D721Med (cell line): ENCODE measurements at regions not wholly inside any gene's neighbourhood (a gene's known extent, or its start where the extent isn't known, plus 50 kb on each side); places are given as distances from the start of the nearest gene placed in this dataset.
"Not testable (repeated sequence)": the region's sequence is repeated elsewhere in the genome, so short reads cannot be mapped to it uniquely, and the experiment has no call there.

Source experiments
- DNase-seq: peaks from one replicate; pipeline ENCODE4 v3.0.0; 2011; ENCODE audit warnings: low spot score; ENCODE audit not compliant: insufficient read length
- FAIRE-seq: peaks from 2 replicates; lab custom pipeline; 2011; peaks lifted over from hg19 to GRCh38; lab: Jason Lieb, UNC
- CTCF ChIP-seq: IDR thresholded peaks from 2 replicates; pipeline ENCODE4 v1.5.1; 2012; ENCODE audit warnings: mild to moderate bottlenecking, control low read depth; ENCODE audit not compliant: insufficient read depth; ENCODE audit errors: missing control alignments

GRCh38 chr9:40884072-40884901 lies 244.2 kb downstream of the FOXD4L6 start:
- TF ChIP-seq CTCF: no peak
- no peak for FAIRE-seq
- no peak for DNase-seq

GRCh38 chr9:40883423-40884071 lies 244.9 kb downstream of the FOXD4L6 start:
- not testable (repeated sequence) for DNase-seq, FAIRE-seq

GRCh38 chr9:40873753-40874295 lies 254.7 kb downstream of the FOXD4L6 start:
- not testable (repeated sequence) for DNase-seq

GRCh38 chr9:40868437-40868836 lies 260.0 kb downstream of the FOXD4L6 start:
- not testable (repeated sequence) for DNase-seq, FAIRE-seq

More at GRCh38 chr9:40873753-40874295, 254.7 kb downstream of the FOXD4L6 start:
- not testable (repeated sequence) for FAIRE-seq
